ENCODE measurements at regions not wholly inside any gene's neighbourhood (a gene's known extent, or its start where the extent isn't known, plus 50 kb on each side); places are given as distances from the start of the nearest gene placed in this dataset.

DNA sequence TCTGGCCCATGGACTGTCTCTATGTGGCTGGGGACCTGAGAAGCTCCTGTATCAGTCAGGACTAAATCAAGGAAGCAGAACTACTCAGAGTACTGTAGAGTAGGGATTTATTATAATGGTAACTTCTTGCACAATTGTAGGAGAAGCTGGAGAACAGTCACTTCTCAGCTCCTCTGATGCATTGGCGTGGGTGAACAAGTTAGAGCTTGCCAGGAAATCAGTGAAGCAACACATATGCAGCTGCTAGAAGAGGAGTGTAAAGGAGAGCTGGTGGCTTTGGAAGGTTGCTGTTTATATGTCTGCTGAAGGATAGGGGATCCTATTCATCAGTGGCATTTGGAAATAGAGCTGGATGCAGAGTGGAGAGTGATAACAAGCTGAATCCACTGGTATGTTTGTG, 215.5 kb upstream of the CWC22 start:
- peak; percentile 37 to 40 for DNase-seq (ENCODE audit: low read depth in 2 of 2)

DNA sequence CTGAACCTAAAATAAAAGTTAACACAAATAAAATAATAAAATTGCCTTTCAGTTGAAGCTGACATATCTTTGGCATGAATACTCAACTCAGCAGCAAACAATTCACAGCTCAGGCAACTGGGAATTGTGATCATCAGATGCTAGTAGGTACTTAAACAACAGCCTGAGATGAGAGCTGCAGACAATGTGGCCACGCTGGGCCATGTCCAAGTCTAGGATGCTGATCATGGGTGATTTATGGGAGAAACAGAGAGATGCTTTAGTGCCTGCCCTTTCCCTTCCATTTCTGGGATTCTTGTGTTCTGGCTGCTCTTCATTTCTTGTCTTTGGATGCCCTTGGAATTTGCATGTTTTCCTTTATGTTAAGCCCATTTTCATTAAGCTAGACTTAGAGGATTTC, 212.4 kb upstream of the CWC22 start:
- peak; percentile 77 to 80 for DNase-seq (ENCODE audit: low read depth in 2 of 2)

DNA sequence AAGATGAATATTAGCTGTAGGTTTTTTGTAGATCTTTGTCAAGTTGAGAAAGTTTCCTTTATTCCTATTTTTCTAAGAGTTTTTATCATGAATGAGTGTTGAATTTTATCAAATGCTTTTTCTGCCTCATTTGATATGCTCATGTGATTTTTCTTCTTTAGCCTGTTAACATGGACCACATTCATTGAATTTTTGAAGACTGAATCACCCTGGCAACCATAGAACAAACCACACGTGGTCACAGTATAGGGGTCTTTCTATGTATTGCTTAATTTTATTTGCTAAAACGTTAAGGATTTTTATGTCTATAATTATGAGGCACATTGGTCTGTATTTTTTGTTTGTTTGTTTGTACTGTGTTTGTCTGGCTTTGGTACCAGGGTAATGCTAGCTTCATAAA, 201.7 kb upstream of the CWC22 start:
- peak; percentile 44 to 49 for DNase-seq (ENCODE audit: low read depth in 2 of 2)

DNA sequence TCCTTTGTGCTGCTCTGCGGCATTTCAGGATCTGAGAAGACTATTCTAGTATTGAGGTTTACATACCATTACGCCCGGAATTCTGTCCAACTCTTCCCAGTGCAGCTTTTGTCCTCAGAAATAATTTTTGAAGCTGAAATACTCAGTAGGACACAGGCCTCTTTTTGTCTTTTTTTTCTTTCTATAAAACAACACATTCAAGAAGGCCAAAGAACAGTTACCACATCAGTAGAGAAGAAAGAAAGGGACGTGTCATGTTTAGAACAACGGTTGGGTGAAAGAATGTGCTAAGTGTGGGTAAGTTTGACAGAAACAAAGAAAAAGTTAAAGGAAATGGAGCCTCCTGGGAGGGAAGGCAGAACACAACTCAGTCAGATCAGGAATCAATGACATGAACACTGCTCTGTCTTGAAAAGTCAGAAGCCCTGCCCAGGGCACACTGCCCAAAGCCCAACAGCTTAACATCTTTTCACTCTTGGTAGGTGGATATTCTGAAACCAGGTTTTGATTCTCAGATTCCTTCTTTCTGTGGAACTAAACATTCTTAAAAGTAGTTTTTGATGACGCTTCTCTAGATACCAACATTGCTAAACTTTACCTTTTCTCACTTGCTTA, 198.6 kb upstream of the CWC22 start:
- no peak for DNase-seq (ENCODE audit: low read depth in 2 of 2)

DNA sequence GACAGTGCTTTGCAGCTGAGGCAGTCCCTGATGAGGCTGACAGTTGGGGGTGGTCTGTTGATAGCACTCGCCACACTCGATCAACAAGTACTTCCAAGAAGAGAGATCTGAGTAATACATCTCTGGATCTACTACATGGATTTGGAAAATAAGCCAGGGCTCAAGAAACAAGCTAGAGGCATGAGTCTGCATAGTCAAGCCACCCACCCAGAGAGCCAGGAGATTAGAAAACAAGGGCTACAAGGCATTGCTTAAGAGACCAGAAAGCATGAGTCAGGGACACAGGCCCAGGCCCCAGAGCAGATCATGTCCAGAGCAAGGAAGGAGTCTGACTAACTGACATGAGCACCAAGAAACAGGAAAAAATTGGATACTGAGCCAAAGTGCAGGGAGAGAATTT, 196.9 kb upstream of the CWC22 start:
- no peak for DNase-seq (ENCODE audit: low read depth in 2 of 2)

DNA sequence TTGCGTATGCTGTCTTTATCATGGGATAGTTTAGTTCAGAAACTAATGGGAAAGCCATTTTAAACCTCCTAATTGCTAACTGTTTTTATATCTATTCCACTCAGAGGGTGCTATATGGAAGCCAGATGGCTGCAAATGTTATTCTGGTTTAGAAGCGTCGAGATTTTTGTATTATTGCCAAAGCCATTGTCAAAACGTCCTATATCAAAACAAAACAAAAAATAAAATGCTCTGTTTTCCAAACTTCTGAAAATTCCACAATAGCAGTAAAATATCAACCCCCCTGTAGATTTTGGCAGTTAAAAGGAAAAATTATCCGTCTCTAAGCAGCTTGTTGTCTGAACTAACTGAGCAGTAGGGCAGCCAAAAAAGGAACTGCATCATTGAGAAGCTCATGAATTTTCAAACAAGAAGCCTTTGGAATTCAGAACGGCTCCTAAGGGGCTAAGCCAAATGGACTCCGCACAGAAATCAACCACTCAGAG, 195.4 kb upstream of the CWC22 start:
- peak; percentile 12 for DNase-seq (ENCODE audit: low read depth in 2 of 2)

DNA sequence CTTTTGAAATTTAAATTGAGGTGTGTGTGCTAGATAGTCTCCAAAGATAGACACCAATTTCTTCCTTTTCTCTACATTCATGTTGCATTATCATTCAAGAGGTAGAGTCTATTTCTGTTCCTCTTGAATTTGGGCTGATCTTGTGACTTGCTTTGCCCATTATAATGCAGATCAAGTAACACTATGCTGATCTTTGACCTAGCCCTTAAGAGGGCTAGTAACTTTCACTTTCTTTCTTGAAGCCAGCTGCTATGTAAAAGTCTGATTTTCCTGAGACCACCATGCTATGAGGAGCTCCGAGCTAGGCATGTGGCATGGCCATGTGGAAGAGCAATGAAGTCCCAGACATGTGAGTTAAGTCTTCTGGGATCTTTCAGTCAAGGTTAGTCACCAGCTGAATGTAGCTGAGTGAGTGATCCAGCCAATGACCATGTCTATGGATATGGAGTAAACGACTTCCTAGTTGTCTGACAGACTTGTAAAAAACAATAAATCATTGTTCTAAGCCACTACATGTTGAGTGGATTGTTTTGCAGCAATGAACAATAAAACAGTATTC, 189.4 kb upstream of the CWC22 start:
- no peak for DNase-seq (ENCODE audit: low read depth in 2 of 2)

DNA sequence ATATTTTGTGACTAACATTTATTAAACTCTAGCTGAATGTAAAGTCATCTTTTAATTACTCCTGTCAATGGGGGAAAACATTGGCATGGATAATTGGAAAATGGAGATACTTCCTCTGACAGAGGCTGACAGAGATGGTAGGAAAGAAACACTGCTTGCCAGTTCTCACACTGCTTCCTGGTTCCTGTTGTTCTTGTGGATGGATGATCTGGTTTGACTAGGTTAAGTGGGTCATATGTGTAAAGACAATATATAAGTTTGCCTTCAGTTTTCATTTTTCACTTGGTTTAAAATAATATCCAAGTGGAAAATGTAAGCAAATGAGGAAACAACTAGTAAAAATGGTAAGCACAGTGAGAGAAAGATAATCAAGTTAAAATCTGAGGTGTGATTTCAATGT, 188.8 kb upstream of the CWC22 start:
- DNase-seq (ENCODE audit: low read depth in 2 of 2) = no peak

DNA sequence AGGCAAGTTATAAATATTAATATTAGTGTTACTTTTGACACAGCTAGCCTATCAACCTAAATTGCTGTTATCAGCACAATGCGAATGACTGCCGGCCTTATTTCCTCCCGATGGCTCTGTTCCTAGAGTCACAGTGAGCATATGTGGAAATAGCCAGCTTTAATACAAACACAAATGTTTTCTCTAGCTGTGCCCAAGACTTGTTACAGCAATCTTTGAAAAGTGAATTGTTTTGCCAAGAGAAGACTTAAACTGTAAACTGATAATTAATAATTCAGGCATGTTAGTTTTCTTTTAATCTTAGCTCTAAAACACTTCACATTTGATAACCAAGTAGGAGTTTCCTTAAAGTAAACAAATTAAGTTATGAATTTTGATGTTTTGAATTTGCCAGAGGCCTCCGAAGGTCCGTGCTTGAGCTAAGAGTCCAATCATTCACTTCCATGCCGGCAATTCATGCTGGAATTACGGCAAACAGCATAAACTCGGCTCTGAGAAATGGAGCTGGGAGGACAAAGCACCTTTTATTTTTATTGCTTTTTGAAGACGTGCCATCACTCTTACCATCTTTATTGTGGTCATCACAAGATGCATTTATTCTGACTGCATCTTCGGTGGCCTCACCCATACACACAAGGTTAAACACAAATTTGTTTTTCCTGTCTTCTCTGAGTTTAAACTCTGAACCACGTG, 184.5 kb upstream of the CWC22 start:
- DNase-seq (ENCODE audit: low read depth in 2 of 2) = no peak

DNA sequence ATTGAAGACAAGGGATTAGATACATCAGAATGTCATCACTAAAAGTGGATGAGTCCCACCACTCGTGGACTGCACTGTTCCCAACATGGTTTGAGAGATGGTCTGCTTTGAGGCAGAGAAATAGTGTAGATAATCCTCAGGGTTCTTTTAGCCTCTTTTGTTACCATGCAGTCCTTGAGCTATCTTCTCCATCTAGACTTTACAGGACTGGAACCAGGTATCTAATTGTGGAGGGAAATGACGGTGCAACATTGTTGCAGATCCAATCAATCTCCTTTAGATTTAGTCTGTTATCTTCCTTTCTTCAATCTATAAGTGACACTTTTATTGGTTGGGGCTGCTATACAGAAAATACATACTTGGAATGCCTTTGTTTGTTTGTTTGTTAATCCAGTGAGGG, 183.8 kb upstream of the CWC22 start:
- no peak for DNase-seq (ENCODE audit: low read depth in 2 of 2)

DNA sequence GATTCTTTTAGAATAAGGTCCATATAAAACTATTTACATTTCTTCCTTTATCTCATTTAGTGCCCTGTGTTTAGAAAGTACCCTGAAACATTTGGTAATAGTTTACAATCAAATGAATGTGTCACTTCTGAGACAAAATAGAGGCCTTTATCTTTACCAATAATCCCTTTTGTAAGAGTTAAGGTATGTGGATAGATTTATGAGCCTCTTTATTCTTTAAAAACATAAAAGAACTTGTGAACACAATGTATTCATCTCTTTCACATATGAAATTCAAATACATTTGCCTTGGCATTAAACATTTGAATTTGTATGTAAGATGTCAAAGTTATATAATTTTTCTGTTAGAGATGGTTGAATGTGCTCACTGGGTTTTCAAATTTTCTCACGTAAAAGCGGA, 180.5 kb upstream of the CWC22 start:
- DNase-seq (ENCODE audit: low read depth in 2 of 2) = no peak

DNA sequence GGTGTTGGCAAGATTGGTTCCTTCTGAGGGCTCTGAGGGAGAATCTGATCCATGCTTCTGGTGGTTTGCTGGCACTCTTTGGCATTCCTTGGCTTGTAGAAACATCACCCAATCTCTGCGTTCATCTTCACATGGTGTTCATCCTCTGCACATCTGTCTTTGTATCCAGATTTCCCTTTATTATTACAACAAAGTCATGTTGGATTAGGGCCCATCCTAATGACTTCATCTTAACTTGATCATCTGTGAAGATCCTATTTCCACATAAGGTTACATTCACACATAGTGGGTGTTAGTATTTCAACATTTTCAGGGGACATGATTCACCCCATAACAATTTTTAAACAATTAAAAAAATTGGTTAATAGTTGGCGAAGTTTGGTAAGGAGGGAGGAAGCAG, 177.4 kb upstream of the CWC22 start:
- peak; percentile 22 to 29 for DNase-seq (ENCODE audit: low read depth in 2 of 2)

DNA sequence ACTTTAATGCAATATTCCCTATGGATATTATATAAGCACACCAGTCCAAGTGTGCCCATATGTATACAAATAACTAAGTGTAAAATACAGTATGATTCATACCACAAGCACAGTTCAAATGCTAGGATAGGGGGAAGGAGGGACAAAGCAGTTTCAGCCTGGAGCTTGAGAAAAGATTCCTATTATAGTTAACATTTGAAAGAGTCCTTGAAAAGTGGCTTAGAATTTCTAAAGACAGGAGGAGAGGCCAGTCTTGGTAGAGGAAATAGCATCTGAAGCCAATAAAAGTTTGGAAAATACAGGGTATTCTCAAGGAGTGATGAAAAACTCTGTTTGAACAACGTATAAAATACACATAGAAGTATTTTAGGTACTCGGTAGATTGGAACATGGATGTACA, 173.4 kb upstream of the CWC22 start:
- no peak for DNase-seq (ENCODE audit: low read depth in 2 of 2)

DNA sequence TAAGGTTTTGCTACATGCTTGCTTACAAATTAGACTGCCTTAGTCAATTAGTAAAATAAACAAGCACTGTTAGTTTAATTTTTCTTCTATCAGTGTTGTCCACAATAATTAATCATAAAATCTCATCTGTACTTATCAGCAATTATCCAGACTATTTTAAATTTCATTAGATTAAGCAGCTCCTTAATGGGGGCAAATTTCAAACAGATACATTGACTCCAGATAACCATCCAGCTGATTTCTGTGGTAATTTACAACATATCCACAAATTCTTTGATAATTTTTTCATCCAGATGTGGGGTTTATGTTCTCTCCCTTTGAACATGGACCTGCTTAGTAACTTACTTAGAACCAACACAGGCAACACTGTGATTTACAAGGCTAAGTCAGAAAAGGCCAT, 170.4 kb upstream of the CWC22 start:
- no peak for DNase-seq (ENCODE audit: low read depth in 2 of 2)

DNA sequence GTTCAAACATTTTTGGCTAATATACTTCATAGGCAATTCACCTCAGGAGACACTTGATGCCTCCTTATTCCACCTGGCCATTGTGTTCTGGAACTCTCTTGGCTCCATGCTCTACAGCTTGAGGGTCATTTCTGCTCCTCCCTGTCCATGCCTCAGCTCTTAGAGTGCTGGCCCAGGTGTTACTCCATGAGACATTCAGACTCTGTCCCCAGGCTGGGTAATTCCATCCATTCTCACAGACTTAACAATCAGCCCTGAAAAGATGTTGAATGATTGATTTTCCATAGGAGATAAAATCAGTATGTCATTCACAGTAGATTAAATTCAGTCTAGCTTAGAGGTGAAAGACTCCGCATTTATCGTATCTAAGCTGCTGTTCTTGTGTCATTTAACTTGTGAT, 168.6 kb upstream of the CWC22 start:
- no peak for DNase-seq (ENCODE audit: low read depth in 2 of 2)

DNA sequence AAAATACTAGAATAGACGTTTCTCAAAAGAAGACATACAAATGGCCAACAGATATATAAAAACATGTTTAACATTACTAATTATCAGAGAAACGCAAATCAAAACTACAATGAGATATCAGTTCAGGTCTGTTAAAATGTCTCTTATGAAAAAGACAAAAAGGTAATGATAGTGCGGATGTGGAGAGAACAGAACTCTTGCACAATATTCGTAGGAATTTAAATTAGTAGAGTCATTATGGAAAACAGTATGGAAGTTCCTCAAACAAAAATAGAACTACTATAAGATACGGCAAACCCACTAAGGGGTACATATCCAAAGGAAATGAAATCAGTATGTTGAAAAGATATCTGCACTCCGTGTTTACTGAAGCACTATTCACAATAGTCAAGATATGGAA, 167.5 kb upstream of the CWC22 start:
- no peak for DNase-seq (ENCODE audit: low read depth in 2 of 2)

DNA sequence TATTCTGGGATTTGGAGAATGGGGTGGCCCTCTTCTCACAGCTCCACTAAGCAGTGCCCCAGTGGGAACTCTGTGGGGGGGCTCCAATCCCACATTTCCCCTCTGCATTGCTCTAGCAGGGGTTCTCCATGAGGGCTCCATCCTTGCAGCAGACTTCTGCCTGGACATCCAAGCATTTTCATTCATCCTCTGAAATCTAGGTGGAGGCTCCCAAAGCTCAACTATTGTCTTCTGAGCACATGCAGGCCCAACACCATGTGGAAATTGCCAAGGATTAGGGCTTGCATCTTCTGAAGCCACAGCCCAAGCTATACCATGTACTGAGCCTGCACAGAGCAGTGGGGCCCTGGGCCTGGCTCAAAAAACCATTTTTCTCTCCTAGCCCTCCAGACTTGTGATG, 162.4 kb upstream of the CWC22 start:
- no peak for DNase-seq (ENCODE audit: low read depth in 2 of 2)

DNA sequence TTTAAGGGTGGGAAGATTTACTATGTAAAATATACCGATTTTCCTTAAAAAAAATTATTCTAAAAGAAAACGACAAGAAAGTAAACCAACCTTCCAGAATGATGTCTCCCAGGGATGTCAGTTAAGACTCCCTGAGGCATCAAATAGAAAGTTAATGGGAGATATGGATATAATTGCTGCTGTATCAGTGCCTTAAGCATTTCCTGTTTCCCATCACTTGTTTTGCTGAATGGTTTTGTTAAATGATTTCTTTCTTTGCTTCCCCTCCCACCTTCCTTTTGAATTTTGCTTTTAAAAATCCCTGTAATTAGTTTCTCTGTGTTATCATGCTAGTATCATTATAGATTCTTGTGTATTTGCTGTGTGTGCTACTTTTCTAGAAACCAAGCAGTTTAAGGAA, 154.3 kb upstream of the CWC22 start:
- no peak for DNase-seq (ENCODE audit: low read depth in 2 of 2)

DNA sequence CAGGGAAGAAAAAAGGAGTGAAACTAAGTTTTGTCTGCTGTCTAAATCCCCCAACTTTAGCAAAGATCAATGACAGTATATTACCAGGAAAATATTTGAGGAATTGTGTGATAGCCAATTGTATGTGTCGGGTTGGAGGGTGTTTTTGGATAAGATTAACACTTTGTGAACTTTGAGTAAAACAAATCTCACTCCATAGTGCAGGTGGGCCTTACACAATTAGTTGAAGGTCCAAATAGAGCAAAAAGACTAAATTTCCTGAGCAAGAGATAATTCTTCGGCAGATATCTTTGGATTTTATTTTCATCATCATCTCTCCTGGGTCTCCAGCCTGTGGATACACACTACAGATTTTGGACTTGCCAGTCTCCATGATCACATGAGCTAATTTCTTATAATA, 152.8 kb upstream of the CWC22 start:
- DNase-seq (ENCODE audit: low read depth in 2 of 2) = no peak

DNA sequence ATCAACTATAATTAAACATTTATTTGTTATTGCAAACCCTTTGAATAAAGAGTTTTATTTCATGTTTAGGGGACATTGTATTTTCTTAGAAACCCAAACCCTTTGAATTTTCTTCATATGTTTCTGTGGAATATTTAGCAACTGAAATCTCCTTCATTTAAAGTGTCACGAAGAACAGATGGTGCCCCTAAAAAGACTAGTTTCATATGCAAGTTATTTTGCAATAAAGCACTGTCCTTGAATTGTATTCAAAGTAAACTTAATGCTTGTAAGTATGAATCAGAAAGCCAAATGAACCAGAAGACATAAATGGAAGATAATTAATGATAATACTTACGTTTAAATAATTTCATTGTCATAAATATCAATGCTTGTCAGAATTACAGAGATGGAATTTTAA, 151.9 kb upstream of the CWC22 start:
- no peak for DNase-seq (ENCODE audit: low read depth in 2 of 2)

DNA sequence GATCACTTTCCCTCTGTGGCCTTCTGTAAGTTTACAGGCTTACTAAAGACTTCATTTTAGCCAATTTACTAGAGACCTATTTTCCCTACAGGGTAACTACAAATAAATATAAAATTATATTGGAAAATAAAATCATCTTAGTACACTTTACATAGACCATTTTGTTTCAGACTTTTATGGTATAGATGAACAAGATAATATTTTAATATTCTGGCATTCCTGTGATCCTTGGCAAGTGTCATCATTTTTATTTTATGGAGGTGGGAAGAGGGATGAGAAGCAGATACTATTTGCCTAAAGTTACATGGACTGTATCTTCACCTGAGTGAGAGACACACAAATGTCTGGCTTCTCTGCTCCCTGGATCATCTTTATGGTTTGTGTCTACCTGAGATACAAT, 149.6 kb upstream of the CWC22 start:
- no peak for DNase-seq (ENCODE audit: low read depth in 2 of 2)

DNA sequence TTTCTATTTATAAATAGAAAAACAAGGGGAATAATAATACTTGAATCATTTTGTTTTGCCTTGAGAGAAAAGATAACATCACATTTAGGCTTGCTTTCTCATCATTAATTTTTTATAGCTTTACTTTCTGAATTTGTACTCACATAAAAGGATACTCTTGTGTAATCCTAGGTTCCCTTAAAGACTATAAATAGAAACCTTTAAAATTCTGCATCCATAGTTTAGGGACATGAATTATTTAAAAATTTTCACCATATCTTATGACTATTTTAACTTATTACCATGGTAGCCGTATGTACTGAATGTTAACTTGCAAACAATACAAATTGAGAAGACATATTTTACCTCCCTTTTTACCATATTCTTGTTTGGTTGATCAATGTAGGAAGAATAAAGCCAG, 143.5 kb upstream of the CWC22 start:
- no peak for DNase-seq (ENCODE audit: low read depth in 2 of 2)

DNA sequence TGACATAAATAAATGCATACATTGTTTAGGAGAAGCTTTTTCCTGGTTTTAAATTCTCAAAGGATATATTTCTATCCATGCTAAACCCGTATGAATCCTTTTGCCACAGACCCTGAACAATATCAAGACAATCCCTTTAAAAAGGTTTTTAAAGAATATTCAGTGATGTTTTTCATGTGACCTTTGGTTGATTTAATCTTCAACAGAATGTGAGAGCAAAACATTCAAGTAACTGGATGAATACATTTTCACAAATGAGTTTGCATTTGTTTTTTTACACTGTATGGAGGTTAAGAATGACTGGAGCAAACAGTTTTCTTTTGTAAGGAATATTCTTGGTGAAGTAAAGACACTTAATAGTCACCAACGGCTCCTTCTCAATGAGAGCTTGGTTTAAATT, 139.4 kb upstream of the CWC22 start:
- no peak for DNase-seq (ENCODE audit: low read depth in 2 of 2)

DNA sequence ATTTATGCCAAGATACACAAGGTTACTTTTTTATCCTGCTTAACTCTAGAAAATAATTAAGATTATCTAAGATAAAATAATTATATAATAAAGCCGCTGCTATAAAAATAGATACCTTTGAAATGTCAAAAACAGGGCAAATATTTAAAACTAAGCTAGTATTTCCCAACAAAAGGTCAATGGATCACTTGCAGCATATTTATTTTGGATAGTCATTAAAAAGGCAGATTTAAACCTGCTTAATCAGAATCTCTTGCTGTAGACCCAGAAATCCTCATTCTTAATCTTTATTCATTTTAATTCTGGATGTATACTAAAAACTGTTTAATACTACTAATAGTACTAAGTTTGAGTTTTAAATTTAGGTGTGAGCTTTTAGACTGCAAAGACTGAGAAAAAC, 139.0 kb upstream of the CWC22 start:
- no peak for DNase-seq (ENCODE audit: low read depth in 2 of 2)
